CD4-positive, alpha-beta T cell treated with Interleukin-17A for 4 hours (primary cell): ENCODE measurements at regions not wholly inside any gene's neighbourhood (a gene's known extent, or its start where the extent isn't known, plus 50 kb on each side); places are given as distances from the start of the nearest gene placed in this dataset.

Experiments
- DNase-seq: peaks from one replicate; pipeline ENCODE4 v3.0.0-alpha.2; 2020; ENCODE audit warnings: mixed read lengths

DNA sequence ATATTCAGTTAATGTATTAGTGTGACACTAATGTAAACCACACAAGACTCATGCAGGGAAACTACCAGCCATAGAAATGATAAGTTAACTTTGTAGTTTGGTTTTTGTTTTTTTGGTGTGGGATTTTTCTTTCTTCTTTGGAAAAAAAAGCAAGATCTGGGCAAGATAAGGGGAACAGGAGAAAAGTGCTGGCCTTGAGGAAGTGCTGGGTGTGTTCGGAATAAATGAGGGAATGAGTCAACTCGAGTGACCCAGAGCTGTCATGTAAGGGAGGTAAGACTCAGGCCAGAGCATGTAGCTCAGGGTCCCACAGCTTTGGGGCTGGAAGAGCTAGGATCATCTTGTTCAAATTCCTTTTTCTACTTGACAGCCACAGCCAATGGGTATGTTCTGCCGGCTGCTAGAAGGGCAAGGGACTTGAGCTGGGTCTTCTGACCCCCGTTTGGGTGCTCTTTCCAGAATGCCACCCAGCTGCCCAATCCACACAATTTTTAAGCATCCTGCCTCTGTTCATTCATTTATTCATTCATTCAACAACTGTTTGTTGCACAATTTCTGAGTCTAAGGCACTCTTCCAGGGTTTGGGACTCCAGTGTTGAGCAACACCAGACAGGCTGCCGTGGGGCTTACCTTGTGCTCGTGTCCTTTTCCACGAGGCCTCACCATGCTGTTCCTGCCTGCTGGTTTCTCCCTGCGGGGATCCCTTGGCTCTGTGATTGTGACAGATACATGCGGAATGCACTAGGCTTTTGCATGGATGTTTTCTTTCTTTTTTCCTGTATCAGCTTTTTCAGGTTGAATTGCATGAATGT lies 54.5 kb downstream of the CLDN34 start:
- DNase-seq: no peak

DNA sequence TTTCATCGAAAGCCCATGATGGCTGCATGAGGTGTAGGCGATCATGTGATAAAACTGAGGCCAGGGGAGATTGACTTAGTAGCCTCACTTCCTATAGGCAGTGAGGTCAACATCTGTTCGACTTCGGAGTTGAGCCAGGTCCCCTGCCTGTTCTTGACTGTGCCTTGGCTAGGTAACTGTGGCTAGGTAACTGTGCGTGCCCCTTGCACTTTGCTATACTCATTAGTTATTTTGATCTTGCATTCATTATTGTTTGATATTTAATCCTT lies 55.0 kb downstream of the CLDN34 start:
- DNase-seq: no peak

DNA sequence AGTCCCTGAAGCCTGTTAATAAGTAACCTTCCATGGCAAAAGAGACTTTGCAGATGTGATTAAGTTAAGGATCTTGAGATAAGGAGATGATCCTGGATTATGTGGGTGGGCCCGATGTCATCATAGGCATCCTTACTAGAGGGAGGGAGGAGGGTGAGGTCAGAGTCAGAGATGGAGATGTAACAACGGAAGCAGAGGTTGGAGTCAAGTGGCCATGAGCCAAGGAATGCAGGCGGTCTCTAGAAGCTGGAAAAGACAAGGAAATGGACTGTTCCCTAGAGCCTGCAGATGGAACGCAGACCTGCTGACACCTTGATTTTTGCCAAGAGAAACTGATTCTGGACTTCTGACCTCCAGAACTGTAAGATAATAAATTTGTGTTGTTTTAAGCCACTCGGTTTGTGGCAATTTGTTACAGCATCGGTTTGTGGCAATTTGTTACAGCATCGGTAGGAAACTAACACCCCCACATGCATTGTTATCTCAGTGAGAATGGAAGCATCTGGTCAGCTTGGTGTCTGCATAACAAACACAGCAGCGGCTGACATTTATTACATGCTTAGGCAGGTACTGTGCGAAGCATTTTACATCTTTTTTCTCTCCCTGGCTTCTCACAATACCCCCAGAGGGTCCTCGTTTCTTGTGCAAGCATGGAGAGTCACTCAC lies 55.6 kb downstream of the CLDN34 start:
- DNase-seq: no peak

DNA sequence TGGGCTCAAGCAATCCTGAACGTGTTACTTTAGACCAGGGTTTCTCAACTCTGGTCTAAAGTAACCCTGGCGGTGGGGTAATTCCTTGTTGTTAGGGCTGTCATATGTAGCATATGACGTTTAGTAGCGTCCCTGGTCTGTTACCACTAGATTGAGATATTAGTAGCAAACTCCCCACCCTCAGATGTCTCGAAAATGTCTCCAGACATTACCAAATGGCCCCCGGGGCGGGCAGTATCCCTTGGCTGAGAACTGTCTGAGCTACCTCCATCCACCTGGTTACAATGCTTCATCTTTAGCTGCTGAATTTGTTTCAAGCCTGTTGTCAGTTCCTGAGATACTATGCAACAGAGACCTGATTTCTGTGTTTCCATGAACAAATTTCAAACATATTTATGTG lies 56.7 kb downstream of the CLDN34 start:
- DNase-seq: no peak

DNA sequence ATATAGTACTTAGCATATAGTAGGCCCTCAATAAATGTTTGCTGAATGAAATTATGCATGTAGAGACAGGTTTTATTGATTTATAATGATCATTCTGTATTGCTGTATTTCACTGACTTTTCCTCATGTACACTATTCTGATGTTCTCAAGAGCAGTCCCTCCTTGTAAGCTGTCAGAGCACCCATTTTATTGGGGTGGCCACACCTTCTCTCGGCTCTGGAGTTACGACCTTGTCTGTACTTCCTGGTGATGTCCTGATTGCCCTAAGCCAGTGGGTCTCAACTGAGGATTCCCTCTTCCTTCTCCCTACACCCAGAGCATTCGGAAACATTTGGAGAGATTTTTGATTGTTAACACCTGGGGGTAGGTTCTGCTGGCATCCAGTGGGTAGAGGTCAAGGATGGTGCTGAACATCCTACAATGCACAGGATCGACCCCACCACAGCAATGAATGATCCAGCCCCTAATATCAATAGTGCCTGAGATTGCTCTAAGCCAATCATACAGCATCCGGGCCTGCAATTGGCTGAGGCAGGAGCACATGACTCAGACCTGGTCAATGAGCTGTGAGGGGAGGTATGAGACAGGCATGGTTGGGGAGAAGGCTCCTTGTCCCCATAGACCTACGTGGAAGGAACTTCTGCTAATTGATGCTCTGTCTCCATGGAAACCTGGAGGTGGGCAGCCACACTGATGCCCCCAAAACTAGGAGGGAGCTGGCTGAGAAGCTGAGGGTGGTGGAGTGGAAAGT lies 58.8 kb downstream of the CLDN34 start:
- no peak for DNase-seq

DNA sequence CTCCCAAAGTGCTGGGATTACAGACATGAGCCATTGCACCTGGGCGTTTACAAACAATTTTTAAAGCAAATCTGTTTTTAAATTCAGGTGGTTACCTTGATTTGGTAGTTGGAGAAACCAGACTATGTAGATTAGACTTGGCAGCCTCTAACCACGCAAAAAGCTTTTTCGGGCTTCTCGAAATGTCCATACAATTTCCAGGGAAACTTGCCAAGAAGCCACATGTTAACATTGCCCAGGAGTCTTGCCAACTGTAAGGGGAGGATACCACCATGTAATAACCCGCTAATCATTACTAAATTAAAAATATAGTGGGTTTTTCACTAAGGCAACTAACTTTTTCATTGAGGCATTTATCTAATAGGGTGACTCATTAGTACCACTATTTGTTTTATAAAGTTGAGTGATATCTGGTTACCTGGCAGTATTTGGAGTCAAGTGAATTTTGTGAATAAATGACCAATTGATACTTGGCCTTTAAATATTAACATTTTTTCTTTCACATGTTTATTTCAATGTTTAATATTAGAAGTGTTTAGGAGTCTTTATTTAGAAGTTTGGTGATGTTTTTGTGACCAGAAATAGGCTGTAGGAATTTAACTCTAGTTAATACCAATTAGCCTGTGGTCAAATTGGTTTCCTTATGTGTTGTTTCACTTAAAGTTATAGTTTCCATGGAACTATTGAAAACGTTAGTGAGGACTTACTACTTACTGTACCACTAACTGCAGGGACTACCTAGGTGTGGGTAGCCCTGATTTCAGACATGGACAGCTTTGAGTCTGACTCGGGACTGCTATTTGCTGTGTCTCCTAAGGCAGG lies 61.3 kb downstream of the CLDN34 start:
- no peak for DNase-seq

DNA sequence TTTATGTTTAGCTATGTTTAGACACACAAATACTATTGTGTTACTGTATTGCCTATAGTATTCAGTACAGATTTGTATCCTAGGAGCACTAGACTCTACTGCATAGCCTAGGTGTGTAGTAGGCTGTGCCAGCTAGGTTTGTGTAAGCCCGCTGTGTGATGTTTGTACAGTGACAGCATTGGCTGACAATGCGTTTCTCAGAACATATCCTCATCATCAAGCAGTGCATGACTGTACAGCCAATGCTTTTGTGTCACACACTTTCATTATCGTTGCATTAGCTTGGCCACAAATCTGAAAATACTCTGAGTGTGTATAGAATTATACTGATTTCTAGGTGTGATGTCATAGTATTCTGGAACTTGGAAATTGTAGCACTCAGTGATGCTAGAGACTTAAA lies 63.4 kb downstream of the CLDN34 start:
- no peak for DNase-seq

DNA sequence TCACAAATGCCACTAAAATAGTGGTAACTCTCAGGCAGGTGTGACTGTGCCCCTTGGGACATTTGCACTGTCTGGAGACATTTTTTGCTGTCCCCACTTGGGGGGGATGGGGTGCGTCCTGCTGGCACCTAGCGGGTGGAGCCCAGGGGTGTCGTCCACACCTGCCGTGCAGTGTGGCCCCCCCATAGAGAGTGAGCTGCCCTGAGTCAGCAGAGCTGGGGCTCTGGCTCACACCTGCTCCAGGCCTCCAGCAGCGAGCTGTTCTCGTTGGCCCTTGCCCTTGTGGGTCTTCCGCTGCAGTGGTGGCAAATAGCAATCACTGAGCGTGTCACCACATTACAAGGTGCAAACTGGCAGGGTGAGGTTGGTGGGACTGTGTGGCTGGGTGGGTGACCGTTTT lies 64.6 kb downstream of the CLDN34 start:
- DNase-seq: no peak

DNA sequence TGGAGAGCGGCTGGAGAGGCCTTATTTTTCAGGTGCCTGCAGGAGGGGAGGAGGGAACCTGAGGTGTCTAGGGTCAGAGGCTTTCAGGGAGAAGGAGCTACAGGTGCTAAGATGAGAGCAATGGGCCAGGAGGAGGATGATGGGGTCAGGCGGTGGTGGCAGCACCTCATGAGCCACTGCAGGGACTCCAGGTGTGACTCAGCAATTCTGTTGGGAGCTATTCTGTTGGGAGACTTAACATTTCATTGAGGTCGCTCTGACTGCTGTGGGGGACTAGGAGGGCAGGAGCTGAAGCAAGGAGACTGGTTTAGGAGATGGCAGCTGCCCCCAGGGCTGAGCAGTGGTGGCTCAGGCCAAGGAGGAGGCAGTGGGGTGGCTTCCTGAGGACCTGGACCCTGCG lies 65.0 kb downstream of the CLDN34 start:
- no peak for DNase-seq

DNA sequence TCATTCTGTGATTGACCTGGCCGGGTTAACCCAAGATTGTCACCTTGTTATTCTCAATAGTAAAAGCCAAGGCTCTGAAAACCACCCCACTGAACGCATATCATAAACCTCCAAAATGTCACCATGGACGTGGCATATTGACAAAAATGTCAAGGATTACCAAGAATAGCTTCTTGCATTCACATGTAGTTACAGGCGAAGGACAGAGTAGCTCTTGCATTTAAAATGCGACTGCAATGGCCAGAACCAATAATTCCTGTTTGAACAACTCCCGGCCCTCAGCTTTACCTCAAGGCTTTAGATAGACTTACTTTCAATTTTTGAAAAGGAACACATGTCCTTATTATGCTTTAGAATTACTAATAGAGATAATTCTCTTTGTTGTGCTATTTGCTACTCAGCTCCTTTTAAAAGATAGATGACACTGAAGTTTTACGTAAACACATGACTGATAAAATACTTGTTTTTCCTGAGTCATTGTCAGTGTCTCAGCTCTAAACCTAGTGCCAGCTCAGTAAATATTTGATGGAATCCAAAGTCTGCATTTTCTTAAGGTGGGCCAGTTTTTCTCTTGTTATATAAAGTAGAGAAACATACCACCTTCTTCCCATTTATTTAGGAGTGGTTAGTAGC lies 66.3 kb downstream of the CLDN34 start:
- DNase-seq: no peak

DNA sequence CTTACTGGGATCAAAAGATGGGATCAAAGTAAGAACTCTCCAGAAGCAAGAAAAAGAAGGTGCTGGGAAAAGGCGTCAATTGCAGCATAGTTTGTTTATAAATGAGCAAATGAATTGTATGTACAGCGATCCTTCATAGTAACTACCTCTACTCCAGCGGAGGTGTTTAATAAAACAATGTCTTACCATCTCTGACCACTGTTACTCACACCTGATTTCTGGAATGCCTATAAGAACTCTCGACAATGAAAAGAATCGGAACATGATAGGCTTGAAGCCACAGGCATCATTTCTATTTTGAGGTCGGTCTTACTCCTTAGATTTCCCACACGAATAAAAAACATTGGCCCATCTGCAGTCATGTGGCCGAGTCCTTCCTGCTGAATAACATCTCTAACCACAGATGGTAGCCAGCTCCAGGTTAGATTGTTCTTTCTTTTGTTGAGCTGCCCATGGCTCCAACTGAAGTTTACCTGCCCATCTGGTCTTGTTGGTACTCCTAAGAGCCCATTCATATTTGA lies 67.6 kb downstream of the CLDN34 start:
- no peak for DNase-seq

DNA sequence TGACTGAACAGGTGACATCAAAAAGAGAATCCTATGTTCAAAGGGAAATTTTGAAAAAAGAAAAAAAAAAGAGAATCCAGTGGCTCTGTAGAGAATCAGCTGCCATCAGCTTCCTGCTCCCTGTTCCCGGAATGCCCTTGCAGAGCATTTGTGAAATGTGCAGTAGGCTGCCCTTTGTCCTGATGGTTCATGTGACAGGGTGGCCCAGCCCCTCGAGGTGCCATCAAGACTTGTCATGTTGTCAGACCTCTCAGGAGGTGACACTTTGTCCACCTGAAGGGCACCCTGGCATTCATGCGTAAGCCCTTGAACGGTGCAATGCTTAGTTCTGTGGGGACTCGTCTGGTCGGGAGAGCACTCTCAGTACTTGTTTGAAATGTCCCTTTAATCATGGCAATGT lies 71.4 kb downstream of the CLDN34 start:
- no peak for DNase-seq

DNA sequence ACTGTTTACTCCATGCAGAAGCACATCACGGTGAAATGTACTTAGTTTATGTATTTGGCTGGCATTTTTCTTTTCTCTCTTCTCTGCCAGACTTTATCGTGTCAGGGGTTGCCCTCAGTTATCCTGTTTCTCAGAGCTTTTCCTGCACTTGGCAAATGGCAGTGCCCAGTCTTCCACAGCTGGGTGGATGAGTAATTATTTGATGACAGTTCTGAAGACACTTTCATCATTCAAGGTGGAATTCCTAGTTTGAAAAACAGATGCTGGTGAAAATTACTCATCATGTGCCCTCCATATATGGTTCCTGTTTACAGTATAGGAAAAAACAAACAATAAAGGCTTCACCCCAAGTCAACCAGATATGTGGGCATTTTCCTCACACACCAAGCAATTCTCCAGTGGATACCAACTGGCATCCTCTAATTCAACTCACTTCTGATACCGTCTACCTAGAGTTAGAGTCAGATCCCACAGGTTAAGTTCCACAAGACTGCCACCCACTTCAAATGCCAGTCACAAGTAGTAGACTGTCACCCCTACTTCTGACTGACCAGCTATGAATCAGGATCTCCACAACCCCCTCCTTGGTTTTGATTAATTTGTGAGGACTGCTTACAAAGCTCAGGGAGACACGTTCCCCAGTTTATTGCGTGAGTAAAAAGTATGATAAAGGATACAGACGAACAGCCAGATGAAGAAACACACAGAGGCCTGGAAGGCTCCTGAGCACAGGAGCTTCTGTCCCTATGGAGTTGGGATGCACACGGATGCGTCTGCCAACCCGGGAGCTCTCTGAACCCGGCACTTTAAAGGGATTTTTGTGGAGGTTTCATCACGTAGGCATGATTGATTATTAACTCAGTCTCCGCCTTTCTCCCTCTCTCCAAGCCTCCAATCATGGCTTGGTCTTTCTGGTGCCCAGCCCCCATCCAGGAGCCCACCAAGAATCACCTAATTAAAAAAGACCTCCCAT lies 72.9 kb downstream of the CLDN34 start:
- no peak for DNase-seq

DNA sequence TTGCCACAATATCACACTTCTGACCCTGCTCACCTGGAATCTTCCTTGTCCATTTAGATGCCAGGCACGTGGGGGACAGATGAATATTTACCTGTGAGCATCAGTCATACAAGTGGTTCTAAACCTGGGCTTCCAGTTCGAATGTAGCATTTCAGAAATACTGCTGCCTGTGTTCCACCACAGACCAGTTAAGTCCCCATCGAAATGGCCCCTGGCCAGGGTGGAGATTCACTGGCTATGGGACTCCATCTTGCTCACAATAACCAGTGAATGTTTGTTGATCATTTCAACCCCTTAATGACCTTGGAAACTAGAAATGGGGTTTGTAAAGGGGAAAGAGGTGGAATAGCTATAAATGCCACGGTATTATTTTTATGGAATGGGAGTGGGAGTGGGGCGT lies 73.8 kb downstream of the CLDN34 start:
- DNase-seq: no peak

DNA sequence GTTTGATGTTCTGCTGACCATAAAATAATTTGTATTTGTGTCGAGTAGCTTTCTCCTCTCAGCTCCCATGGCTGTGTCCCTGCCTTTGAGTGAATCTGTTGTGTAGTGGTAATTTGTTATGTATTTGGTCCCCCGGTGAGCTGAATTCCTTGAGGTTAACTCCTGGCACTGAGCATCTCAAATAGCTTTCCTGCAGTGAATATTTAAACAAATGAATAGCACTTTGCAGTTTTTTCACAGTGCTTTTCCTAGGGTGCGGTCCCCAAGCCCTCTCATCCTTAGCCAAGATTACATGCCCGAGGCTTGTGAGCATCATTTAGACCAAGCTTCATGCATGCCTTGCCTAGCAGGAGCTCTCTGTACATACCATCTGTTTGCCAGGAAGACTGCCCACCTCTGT lies 74.2 kb downstream of the CLDN34 start:
- no peak for DNase-seq

DNA sequence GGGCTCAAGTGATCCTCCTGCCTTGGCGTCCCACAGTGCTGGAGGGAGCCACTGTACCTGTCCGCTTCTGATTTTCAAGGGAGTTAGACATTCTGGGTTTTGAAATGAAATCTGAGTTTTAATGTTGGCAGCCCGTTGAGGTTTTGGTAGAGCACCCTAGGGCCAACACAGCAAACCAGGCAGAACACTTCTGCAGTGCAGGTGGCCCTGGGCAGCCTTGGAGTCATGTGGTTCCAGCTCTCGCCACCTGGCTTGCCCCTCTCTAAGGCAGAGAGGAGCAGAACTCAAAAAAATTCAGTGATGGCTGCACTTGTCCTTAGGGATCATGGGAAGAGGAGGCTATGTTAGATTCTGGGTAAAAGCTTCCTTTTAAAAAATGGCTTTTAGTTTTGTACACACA lies 74.9 kb downstream of the CLDN34 start:
- DNase-seq: no peak

DNA sequence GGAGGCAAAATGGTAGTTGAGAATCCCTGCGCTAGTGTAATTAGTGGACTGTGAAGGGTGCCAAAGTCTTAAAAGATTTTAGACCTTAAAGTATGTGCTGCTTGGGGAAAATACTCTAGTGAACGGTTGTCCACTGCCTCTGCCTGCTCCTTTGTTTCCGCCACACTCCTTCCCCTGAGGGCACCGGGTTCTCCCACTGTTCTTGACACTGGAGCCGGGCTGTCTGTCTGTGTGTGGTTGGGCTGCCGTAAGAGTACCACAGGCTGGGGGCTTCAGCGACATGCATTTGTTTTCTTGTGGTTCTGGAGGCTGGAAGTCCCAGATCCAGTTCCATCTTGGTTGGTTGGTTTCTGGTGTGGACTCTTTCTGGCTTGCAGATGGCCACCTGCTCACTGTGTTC lies 76.2 kb downstream of the CLDN34 start:
- DNase-seq: no peak

DNA sequence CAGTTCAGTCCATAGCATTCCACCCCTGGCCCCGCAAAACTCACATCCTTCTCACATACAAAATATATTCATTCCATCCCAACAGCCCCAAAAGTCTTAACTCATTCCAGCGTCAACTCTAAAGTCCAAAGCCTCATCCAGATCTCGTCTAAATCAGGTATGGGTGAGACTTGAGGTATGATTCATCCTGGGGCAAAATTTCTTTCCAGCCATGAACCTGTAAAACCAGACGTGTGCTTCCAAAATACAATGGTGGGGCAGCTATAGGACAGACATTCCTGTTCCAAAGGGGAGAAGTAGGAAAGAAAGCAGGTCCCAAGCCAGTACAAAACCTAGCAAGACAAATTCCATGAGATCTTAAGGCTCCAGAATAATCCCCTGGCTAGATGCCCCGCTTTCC lies 76.9 kb downstream of the CLDN34 start:
- DNase-seq: no peak

DNA sequence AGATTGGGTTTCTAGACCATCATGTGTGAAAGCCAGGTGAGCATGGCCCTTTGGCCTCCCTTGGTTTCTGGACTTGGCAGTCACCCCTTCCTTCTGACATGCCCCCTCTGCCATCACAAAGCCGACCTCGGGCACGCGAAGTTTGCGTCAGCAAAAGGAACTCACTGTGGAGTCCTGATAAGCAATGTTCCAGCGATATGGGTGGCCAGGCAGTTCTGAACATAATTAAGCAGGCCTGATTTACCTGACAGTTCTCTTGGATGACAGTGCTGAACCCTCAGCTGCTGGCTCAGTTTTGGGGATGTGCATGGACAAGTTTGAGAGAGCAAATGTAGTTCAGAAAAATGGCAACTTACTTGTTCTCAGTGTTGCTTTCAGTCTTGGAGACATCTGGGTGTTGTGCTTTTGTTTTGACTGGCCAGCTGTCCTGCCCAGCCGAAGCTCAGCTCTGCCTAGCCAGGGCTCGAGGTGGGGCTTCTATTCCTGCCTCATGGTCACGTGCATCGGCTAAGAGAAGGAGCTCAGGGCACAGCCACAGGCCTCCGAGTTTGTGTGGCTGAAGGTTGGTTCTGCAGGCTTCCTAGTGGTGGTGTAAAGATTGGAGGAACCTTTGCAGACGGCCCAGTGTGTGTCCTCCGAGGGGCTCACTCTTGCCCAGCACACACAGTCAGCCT lies 78.3 kb downstream of the CLDN34 start:
- DNase-seq: no peak

DNA sequence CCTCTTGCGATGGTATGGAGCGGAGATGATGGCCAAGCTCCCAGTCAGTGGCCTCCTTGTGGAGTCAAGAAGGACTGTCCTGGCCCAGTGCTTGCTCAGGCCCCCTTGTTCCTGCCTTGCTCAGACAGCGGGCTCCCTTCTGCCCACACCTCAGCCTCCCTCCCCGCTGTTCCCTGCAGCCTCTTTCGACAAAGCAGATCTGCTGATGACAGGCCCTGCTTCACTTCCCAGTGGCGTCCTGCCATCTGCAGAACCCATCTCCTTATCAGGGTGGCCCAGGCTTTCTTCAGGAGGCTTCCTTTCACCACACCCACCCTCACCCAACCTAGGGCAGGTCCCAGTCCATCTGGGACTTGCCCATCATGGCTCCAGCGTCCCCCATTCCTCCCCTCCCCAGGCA lies 80.0 kb downstream of the CLDN34 start:
- no peak for DNase-seq

DNA sequence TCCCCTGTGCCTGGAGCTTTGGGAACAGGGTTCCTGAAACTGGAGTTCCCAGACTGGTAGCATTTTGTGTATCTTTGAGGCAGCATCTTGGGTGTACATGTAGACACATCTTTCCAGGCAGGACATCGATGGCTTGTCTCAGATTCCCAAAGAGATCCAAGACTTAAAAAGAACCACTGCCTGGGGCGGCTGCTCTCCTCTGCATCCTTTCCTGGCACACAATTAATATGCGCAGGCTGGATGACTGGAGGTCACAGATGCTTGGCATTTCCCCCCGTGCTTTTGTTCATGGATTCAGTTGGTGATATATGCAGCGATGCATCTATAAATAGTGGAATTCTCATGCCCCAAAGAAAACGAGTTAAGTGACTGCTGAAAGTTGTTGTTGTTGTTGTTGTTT lies 80.5 kb downstream of the CLDN34 start:
- DNase-seq: no peak
